Neural progenitor cell (in vitro differentiated cells): ENCODE measurements at regions not wholly inside any gene's neighbourhood (a gene's known extent, or its start where the extent isn't known, plus 50 kb on each side); places are given as distances from the start of the nearest gene placed in this dataset.

ENCODE experiments used
- CTCF ChIP-seq: fragments of 200-600 bp; sonication (generic); IDR thresholded peaks from 2 replicates; pipeline ENCODE4 v1.5.1; 2017; ENCODE audit warnings: antibody characterized with exemption, mild to moderate bottlenecking
- EZH2 ChIP-seq: fragments of 200-600 bp; sonication (generic); IDR thresholded peaks from 2 replicates; pipeline ENCODE4 v1.6.1; 2017; ENCODE audit warnings: antibody characterized with exemption, mild to moderate bottlenecking, moderate library complexity

DNA sequence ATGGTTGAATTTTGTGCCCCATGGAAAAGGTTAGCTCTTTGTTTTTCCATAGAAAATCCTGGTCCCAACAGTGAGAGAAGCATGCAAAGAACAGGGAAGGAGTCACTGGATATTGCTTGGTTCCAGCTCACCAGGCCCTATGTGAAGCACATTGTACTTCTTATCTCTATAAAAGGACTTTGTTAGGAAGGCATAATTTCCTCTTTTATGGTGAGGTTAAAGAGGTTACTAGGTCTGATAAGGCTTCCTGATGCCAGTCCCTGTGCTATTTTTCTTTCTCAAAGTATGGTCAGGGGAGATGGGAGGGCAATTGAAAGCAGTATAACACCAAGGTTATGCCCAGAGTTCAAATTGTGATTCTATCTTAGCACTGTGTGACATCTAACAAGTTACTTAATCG is 162.6 kb downstream of the KIF18A start:
- no peak for TF ChIP-seq CTCF
- TF ChIP-seq EZH2, result no peak
